WTC11 (cell line): ENCODE measurements at regions not wholly inside any gene's neighbourhood (a gene's known extent, or its start where the extent isn't known, plus 50 kb on each side); places are given as distances from the start of the nearest gene placed in this dataset.

Source experiments
- FOXP1 ChIP-seq: sonication (generic); formaldehyde crosslinking; IDR thresholded peaks from 2 replicates; pipeline ENCODE4 v1.8.0; 2022; ENCODE audit warnings: missing genetic modification reagents, mild to moderate bottlenecking, moderate library complexity, borderline replicate concordance
- NR2C2 ChIP-seq: sonication (generic); formaldehyde crosslinking; IDR thresholded peaks from 2 replicates; pipeline ENCODE4 v1.8.0; 2022; ENCODE audit warnings: mild to moderate bottlenecking, missing genetic modification reagents
- TF ChIP-seq, protein P1 (sequence below): sonication (generic); formaldehyde crosslinking; IDR thresholded peaks from 2 replicates; pipeline ENCODE4 v1.8.0; 2022; ENCODE audit warnings: mild to moderate bottlenecking, missing genetic modification reagents
- TF ChIP-seq, protein P2 (sequence below): fragments of 200-600 bp; IDR thresholded peaks from 2 replicates; pipeline ENCODE4 v1.8.0; 2022; ENCODE audit warnings: antibody characterized with exemption
- TF ChIP-seq, protein P3 (sequence below): sonication (generic); formaldehyde crosslinking; IDR thresholded peaks from 2 replicates; pipeline ENCODE4 v1.8.1; 2023; ENCODE audit warnings: mild to moderate bottlenecking, missing genetic modification reagents, borderline replicate concordance
- TF ChIP-seq, protein P4 (sequence below): sonication (generic); formaldehyde crosslinking; IDR thresholded peaks from 2 replicates; pipeline ENCODE4 v1.8.0; 2022; ENCODE audit warnings: mild to moderate bottlenecking, missing genetic modification reagents

DNA sequence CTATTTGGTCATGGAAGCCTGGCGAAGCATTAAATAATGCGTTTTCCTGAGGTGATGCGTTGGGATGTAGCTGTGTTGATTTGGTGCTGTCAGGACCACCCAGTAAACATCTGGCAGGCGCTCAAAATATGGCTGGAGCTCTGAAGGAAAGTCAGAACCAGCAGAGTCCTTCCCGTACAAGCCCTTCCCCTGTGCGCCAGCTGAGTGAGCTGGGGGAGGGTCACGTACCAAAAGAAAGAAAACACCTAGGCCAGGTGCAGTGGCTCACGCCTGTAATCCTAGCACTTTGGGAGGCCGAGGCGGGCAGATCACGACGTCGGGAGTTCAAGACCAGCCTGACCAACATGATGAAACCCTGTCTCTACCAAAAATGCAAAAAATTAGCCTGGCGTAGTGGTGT is 55.6 kb upstream of the CECR2 start:
- TF ChIP-seq NR2C2 (CRISPR knock-in tag) (no peak), FOXP1 (no peak)
- TF ChIP-seq, protein P1, sequence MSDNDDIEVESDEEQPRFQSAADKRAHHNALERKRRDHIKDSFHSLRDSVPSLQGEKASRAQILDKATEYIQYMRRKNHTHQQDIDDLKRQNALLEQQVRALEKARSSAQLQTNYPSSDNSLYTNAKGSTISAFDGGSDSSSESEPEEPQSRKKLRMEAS (CRISPR knock-in tag) = no peak
- TF ChIP-seq, protein P2, sequence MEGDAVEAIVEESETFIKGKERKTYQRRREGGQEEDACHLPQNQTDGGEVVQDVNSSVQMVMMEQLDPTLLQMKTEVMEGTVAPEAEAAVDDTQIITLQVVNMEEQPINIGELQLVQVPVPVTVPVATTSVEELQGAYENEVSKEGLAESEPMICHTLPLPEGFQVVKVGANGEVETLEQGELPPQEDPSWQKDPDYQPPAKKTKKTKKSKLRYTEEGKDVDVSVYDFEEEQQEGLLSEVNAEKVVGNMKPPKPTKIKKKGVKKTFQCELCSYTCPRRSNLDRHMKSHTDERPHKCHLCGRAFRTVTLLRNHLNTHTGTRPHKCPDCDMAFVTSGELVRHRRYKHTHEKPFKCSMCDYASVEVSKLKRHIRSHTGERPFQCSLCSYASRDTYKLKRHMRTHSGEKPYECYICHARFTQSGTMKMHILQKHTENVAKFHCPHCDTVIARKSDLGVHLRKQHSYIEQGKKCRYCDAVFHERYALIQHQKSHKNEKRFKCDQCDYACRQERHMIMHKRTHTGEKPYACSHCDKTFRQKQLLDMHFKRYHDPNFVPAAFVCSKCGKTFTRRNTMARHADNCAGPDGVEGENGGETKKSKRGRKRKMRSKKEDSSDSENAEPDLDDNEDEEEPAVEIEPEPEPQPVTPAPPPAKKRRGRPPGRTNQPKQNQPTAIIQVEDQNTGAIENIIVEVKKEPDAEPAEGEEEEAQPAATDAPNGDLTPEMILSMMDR = no peak
- TF ChIP-seq, protein P3, sequence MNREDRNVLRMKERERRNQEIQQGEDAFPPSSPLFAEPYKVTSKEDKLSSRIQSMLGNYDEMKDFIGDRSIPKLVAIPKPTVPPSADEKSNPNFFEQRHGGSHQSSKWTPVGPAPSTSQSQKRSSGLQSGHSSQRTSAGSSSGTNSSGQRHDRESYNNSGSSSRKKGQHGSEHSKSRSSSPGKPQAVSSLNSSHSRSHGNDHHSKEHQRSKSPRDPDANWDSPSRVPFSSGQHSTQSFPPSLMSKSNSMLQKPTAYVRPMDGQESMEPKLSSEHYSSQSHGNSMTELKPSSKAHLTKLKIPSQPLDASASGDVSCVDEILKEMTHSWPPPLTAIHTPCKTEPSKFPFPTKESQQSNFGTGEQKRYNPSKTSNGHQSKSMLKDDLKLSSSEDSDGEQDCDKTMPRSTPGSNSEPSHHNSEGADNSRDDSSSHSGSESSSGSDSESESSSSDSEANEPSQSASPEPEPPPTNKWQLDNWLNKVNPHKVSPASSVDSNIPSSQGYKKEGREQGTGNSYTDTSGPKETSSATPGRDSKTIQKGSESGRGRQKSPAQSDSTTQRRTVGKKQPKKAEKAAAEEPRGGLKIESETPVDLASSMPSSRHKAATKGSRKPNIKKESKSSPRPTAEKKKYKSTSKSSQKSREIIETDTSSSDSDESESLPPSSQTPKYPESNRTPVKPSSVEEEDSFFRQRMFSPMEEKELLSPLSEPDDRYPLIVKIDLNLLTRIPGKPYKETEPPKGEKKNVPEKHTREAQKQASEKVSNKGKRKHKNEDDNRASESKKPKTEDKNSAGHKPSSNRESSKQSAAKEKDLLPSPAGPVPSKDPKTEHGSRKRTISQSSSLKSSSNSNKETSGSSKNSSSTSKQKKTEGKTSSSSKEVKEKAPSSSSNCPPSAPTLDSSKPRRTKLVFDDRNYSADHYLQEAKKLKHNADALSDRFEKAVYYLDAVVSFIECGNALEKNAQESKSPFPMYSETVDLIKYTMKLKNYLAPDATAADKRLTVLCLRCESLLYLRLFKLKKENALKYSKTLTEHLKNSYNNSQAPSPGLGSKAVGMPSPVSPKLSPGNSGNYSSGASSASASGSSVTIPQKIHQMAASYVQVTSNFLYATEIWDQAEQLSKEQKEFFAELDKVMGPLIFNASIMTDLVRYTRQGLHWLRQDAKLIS (CRISPR knock-in tag) = no peak
- TF ChIP-seq, protein P4, sequence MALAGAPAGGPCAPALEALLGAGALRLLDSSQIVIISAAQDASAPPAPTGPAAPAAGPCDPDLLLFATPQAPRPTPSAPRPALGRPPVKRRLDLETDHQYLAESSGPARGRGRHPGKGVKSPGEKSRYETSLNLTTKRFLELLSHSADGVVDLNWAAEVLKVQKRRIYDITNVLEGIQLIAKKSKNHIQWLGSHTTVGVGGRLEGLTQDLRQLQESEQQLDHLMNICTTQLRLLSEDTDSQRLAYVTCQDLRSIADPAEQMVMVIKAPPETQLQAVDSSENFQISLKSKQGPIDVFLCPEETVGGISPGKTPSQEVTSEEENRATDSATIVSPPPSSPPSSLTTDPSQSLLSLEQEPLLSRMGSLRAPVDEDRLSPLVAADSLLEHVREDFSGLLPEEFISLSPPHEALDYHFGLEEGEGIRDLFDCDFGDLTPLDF (CRISPR knock-in tag) = no peak
